Peyer's patch (tissue), 4 donors: ENCODE measurements at regions not wholly inside any gene's neighbourhood (a gene's known extent, or its start where the extent isn't known, plus 50 kb on each side); places are given as distances from the start of the nearest gene placed in this dataset.

Source experiments
- DNase-seq, 3 donors: peaks; one replicate each; pipeline ENCODE4 v3.0.0-alpha.2; 2017 to 2019
- H3K27ac ChIP-seq, 4 donors: fragments of 200-600 bp; sonication (generic); one replicate each; pipeline ENCODE4 v1.5.1; 2016 to 2019
- H3K27me3 ChIP-seq, 2 donors: fragments of 200-600 bp; sonication (generic); one replicate each; pipeline ENCODE4 v1.5.1; 2019
- H3K36me3 ChIP-seq, 3 donors: fragments of 200-600 bp; sonication (generic); one replicate each; pipeline ENCODE4 v1.5.1; 2016 to 2019
- H3K4me1 ChIP-seq, 4 donors: fragments of 200-600 bp; sonication (generic); one replicate each; pipeline ENCODE4 v1.5.1; 2016 to 2019
- H3K4me3 ChIP-seq, 4 donors: fragments of 200-600 bp; sonication (generic); 1 replicate in 3 of 4; 2 replicates in 1 of 4; pipeline ENCODE4 v1.5.1; 2016 to 2019; ENCODE audit warnings: mild to moderate bottlenecking in 1 of 4
- H3K9me3 ChIP-seq, 4 donors: fragments of 200-600 bp; sonication (generic); one replicate each; pipeline ENCODE4 v1.5.1; 2016 to 2019; ENCODE audit warnings: mild to moderate bottlenecking in 1 of 4
- POLR2A ChIP-seq, 2 donors: fragments of 450-650 bp; IDR thresholded peaks; one replicate each; pipeline ENCODE4 v1.5.1; 2017; ENCODE audit warnings: antibody characterized with exemption in 2 of 2, mild to moderate bottlenecking in 2 of 2, moderate library complexity in 2 of 2
- TF ChIP-seq, protein P1 (sequence below), 6 experiments: fragments of 450-650 bp in 4 of 6; fragments of 200-600 bp in 2 of 6; sonication (generic) in 1 of 6; IDR thresholded peaks; one replicate each; pipeline ENCODE4 v1.5.1; 2017 to 2019; ENCODE audit warnings: antibody characterized with exemption in 6 of 6, mild to moderate bottlenecking in 3 of 6, moderate library complexity in 1 of 6

GRCh38 chr7:46035166-46035565 is 114.1 kb upstream of the IGFBP3 start:
- no peak for DNase-seq
- H3K27me3 ChIP-seq, result no peaks in the 10 kb centered on the region
- no peak overlapping the region for H3K4me3 ChIP-seq
- no peak overlapping the region for H3K27ac ChIP-seq
- TF ChIP-seq POLR2A (IDR thresholded peaks at IDR 0.05), result no peak
- TF ChIP-seq, protein P1, sequence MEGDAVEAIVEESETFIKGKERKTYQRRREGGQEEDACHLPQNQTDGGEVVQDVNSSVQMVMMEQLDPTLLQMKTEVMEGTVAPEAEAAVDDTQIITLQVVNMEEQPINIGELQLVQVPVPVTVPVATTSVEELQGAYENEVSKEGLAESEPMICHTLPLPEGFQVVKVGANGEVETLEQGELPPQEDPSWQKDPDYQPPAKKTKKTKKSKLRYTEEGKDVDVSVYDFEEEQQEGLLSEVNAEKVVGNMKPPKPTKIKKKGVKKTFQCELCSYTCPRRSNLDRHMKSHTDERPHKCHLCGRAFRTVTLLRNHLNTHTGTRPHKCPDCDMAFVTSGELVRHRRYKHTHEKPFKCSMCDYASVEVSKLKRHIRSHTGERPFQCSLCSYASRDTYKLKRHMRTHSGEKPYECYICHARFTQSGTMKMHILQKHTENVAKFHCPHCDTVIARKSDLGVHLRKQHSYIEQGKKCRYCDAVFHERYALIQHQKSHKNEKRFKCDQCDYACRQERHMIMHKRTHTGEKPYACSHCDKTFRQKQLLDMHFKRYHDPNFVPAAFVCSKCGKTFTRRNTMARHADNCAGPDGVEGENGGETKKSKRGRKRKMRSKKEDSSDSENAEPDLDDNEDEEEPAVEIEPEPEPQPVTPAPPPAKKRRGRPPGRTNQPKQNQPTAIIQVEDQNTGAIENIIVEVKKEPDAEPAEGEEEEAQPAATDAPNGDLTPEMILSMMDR (IDR thresholded peaks at IDR 0.05), result no peak
- no peaks in the 10 kb centered on the region for H3K9me3 ChIP-seq
- no peaks in the 10 kb centered on the region for H3K4me1 ChIP-seq
- H3K36me3 ChIP-seq, result no peaks in the 10 kb centered on the region

DNA sequence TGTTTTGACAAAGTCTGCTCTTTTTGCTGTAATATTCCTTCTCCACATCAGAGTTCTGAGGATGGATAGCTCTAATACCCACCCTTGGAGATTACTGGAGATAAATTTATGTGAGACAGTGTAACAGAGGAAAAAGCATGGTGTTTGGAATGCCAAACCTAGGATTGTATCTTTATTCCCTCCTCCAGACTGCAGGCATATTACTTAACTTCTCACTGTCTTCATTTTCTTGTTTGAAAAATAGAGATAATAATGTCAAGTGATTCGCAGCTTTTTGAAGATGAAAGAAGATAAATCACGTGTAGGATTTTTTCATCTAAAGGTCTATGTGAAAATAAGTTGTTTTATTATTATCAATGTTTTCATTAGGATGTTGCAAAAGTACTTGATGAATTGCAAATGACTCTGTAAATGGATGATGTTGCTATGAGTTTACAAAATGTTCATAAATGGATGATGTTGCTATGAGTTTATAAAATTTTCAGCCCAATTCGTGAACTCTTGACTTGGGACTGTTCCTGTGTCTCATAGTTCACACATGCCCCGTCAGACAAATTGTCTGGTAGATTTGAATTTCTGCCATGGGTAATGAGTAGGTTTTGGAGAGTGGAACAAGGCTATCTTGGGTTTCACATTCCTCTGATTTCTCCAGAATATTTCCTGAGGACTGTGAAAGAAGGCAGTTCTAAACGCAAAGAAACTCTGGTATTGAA is 113.1 kb upstream of the IGFBP3 start:
- Histone ChIP-seq H3K27me3 (no peaks in the 10 kb centered on the region), H3K4me1 (no peaks in the 10 kb centered on the region), H3K4me3 (no peak overlapping the region), H3K36me3 (no peaks in the 10 kb centered on the region), H3K27ac (no peak overlapping the region), H3K9me3 (no peaks in the 10 kb centered on the region)
- TF ChIP-seq, protein P1 (IDR thresholded peaks at IDR 0.05), result no peak
- no peak for TF ChIP-seq POLR2A (IDR thresholded peaks at IDR 0.05)
- DNase-seq, result no peak

GRCh38 chr7:46033592-46033991 is 112.5 kb upstream of the IGFBP3 start:
- Histone ChIP-seq H3K9me3 (no peaks in the 10 kb centered on the region), H3K4me1 (no peaks in the 10 kb centered on the region), H3K27ac (no peak overlapping the region), H3K27me3 (no peaks in the 10 kb centered on the region), H3K36me3 (no peaks in the 10 kb centered on the region), H3K4me3 (no peak overlapping the region)
- no peak for TF ChIP-seq POLR2A (IDR thresholded peaks at IDR 0.05)
- TF ChIP-seq, protein P1 (IDR thresholded peaks at IDR 0.05), result no peak
- no peak for DNase-seq

- H3K36me3 ChIP-seq, result no peaks in the 10 kb centered on the region
- H3K4me3 ChIP-seq, result no peak overlapping the region
- no peak for TF ChIP-seq POLR2A (IDR thresholded peaks at IDR 0.05)
- TF ChIP-seq, protein P1 (IDR thresholded peaks at IDR 0.05), result no peak
- H3K4me1 ChIP-seq, result no peaks in the 10 kb centered on the region
- H3K9me3 ChIP-seq, result no peaks in the 10 kb centered on the region
- no peak overlapping the region for H3K27ac ChIP-seq
- no peaks in the 10 kb centered on the region for H3K27me3 ChIP-seq
- no peak for DNase-seq
Measured at GRCh38 chr7:46032942-46033341, 111.9 kb upstream of the IGFBP3 start.

DNA sequence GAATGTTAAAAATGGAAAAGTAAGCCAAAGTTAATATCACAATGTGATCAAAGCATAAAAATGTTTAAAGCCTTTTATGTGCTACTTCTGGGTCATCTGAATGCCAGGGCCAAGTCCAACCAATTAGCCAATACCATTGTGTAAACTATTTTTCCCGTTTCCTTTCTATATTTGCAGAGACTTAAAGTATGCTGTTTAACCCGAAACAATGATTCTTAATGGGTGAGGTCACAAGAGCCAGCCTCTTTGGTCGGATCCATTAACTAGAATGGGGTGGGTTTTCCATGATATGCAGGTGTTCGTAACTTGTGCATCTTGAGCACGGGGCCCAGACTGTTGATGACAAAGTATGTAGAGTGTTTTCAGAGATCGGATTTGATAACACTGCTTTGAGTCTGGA is 111.3 kb upstream of the IGFBP3 start:
- no peak overlapping the region for H3K4me3 ChIP-seq
- no peak for TF ChIP-seq POLR2A (IDR thresholded peaks at IDR 0.05)
- TF ChIP-seq, protein P1 (IDR thresholded peaks at IDR 0.05), result no peak
- no peaks in the 10 kb centered on the region for H3K27me3 ChIP-seq
- H3K9me3 ChIP-seq, result no peaks in the 10 kb centered on the region
- DNase-seq, result no peak
- H3K4me1 ChIP-seq, result no peaks in the 10 kb centered on the region
- H3K27ac ChIP-seq, result no peak overlapping the region
- no peaks in the 10 kb centered on the region for H3K36me3 ChIP-seq
